B cell (primary cell): ENCODE measurements at regions not wholly inside any gene's neighbourhood (a gene's known extent, or its start where the extent isn't known, plus 50 kb on each side); places are given as distances from the start of the nearest gene placed in this dataset.

Experiments
- EZH2 ChIP-seq: IDR thresholded peaks from 2 replicates; pipeline ENCODE4 v1.6.1; 2012; ENCODE audit warnings: borderline replicate concordance, low read depth, mild to moderate bottlenecking, moderate library complexity, low read length; ENCODE audit not compliant: insufficient read depth, poor library complexity, severe bottlenecking
- TF ChIP-seq, protein P1 (sequence below): fragments of 200-600 bp; IDR thresholded peaks from one replicate; pipeline ENCODE4 v1.8.0; 2022; ENCODE audit warnings: antibody characterized with exemption, mild to moderate bottlenecking

DNA sequence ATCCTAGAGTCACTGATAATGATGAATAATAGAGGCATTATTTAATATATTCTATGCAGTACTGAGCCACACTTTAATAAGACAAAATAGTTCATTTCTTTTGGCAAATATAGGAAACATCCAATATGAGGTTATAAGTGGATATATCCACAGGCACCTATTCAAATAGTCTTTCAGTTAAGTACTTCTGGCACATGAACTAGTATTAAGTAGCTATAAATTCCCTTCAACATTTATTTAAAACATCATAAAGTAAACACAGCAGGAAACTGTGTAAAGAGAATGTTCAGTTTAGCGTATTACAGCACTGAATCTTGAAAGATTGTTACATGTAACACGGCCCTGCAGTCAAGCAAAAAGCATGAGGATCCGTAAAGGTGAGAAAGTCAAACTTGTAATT lies 463.3 kb upstream of the KLF12 start:
- TF ChIP-seq, protein P1, sequence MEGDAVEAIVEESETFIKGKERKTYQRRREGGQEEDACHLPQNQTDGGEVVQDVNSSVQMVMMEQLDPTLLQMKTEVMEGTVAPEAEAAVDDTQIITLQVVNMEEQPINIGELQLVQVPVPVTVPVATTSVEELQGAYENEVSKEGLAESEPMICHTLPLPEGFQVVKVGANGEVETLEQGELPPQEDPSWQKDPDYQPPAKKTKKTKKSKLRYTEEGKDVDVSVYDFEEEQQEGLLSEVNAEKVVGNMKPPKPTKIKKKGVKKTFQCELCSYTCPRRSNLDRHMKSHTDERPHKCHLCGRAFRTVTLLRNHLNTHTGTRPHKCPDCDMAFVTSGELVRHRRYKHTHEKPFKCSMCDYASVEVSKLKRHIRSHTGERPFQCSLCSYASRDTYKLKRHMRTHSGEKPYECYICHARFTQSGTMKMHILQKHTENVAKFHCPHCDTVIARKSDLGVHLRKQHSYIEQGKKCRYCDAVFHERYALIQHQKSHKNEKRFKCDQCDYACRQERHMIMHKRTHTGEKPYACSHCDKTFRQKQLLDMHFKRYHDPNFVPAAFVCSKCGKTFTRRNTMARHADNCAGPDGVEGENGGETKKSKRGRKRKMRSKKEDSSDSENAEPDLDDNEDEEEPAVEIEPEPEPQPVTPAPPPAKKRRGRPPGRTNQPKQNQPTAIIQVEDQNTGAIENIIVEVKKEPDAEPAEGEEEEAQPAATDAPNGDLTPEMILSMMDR, result no peak
- TF ChIP-seq EZH2, result no peak
